ENCODE measurements at regions not wholly inside any gene's neighbourhood (a gene's known extent, or its start where the extent isn't known, plus 50 kb on each side); places are given as distances from the start of the nearest gene placed in this dataset.

GRCh38 chr18:22623513-22623912 is 205.8 kb upstream of the CTAGE1 start:
- no peak for DNase-seq (ENCODE audit: low read depth)
- no peak overlapping the region for H3K4me3 ChIP-seq (ENCODE audit: low read depth, low read length)
- TF ChIP-seq POLR2A (IDR thresholded peaks at IDR 0.05; ENCODE audit: extremely low read depth, insufficient read length) (no peak), MYC (IDR thresholded peaks at IDR 0.05; ENCODE audit: low read depth, low read length) (no peak), MAX (IDR thresholded peaks at IDR 0.05; ENCODE audit: low read depth, low read length) (no peak), CTCF (IDR thresholded peaks at IDR 0.05; ENCODE audit: low read depth, low read length) (no peak)

- no peak for TF ChIP-seq POLR2A (IDR thresholded peaks at IDR 0.05; ENCODE audit: extremely low read depth, insufficient read length)
- no peak for TF ChIP-seq CTCF (IDR thresholded peaks at IDR 0.05; ENCODE audit: low read depth, low read length)
- no peak for TF ChIP-seq MAX (IDR thresholded peaks at IDR 0.05; ENCODE audit: low read depth, low read length)
- no peak for DNase-seq (ENCODE audit: low read depth)
- no peak overlapping the region for H3K4me3 ChIP-seq (ENCODE audit: low read depth, low read length)
These were observed 206.5 kb upstream of the CTAGE1 start for GRCh38 chr18:22624176-22624575.

GRCh38 chr18:22625406-22625805 is 207.7 kb upstream of the CTAGE1 start:
- H3K4me3 ChIP-seq (ENCODE audit: low read depth, low read length) = no peak overlapping the region
- TF ChIP-seq MYC (IDR thresholded peaks at IDR 0.05; ENCODE audit: low read depth, low read length) (no peak), MAX (IDR thresholded peaks at IDR 0.05; ENCODE audit: low read depth, low read length) (no peak), POLR2A (IDR thresholded peaks at IDR 0.05; ENCODE audit: extremely low read depth, insufficient read length) (no peak), CTCF (IDR thresholded peaks at IDR 0.05; ENCODE audit: low read depth, low read length) (no peak)
- DNase-seq (ENCODE audit: low read depth) = no peak

- no peak for DNase-seq (ENCODE audit: low read depth)
- no peak for TF ChIP-seq MYC (IDR thresholded peaks at IDR 0.05; ENCODE audit: low read depth, low read length)
- TF ChIP-seq MAX (IDR thresholded peaks at IDR 0.05; ENCODE audit: low read depth, low read length) = no peak
- TF ChIP-seq CTCF (IDR thresholded peaks at IDR 0.05; ENCODE audit: low read depth, low read length) = no peak
- no peak for TF ChIP-seq POLR2A (IDR thresholded peaks at IDR 0.05; ENCODE audit: extremely low read depth, insufficient read length)
These were observed 209.1 kb upstream of the CTAGE1 start for GRCh38 chr18:22626771-22627170.

GRCh38 chr18:22627506-22627905 is 209.8 kb upstream of the CTAGE1 start:
- no peak for DNase-seq (ENCODE audit: low read depth)
- H3K4me3 ChIP-seq (ENCODE audit: low read depth, low read length) = no peak overlapping the region
- no peak for TF ChIP-seq POLR2A (IDR thresholded peaks at IDR 0.05; ENCODE audit: extremely low read depth, insufficient read length)
- TF ChIP-seq MAX (IDR thresholded peaks at IDR 0.05; ENCODE audit: low read depth, low read length) = no peak
- no peak for TF ChIP-seq CTCF (IDR thresholded peaks at IDR 0.05; ENCODE audit: low read depth, low read length)
- TF ChIP-seq MYC (IDR thresholded peaks at IDR 0.05; ENCODE audit: low read depth, low read length) = no peak

More at GRCh38 chr18:22626771-22627170, 209.1 kb upstream of the CTAGE1 start:
- H3K4me3 ChIP-seq (ENCODE audit: low read depth, low read length) = no peak overlapping the region
